Retina (tissue), 1 donor: ENCODE measurements at regions not wholly inside any gene's neighbourhood (a gene's known extent, or its start where the extent isn't known, plus 50 kb on each side); places are given as distances from the start of the nearest gene placed in this dataset.
"Not testable (repeated sequence)": the region's sequence is repeated elsewhere in the genome, so short reads cannot be mapped to it uniquely, and the experiment has no call there.

ENCODE experiments used
- DNase-seq: peaks from one replicate; pipeline ENCODE4 v3.0.0-alpha.2; 2016

DNA sequence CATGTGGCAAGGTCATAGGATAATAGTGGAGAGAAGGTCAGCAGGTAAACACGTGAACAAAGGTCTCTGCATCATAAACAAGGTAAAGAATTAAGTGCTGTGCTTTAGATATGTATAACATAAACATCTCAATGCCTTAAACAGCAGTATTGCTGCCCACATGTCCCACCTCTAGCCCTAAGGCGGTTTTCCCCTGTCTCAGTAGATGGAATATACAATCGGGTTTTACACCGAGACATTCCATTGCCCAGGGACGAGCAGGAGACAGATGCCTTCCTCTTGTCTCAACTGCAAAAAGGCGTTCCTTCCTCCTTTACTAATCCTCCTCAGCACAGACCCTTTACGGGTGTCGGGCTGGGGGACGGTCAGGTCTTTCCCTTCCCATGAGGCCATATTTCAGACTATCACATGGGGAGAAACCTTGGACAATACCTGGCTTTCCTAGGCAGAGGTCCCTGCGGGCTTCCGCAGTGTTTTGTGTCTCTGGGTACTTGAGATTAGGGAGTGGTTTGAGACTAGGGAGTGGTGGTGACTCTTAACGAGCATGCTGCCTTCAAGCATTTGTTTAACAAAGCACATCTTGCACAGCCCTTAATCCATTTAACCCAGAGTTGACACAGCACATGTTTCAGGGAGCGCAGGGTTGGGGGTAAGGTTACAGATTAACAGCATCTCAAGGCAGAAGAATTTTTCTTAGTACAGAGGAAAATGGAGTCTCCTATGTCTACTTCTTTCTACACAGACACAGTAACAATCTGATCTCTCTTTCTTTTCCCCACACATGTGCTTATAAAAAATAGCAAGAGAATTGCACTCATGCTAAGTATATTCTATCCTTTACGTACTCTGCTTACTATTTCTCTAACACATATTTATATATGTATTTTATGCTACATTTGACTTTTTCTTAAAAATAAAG lies 347.7 kb upstream of the TMEFF2 start:
- peak; percentile 3 for DNase-seq

GRCh38 chr2:192539306-192539705 lies 344.6 kb upstream of the TMEFF2 start:
- no peak for DNase-seq

- no peak for DNase-seq
Observed at GRCh38 chr2:192536922-192537624, 342.3 kb upstream of the TMEFF2 start.

DNA sequence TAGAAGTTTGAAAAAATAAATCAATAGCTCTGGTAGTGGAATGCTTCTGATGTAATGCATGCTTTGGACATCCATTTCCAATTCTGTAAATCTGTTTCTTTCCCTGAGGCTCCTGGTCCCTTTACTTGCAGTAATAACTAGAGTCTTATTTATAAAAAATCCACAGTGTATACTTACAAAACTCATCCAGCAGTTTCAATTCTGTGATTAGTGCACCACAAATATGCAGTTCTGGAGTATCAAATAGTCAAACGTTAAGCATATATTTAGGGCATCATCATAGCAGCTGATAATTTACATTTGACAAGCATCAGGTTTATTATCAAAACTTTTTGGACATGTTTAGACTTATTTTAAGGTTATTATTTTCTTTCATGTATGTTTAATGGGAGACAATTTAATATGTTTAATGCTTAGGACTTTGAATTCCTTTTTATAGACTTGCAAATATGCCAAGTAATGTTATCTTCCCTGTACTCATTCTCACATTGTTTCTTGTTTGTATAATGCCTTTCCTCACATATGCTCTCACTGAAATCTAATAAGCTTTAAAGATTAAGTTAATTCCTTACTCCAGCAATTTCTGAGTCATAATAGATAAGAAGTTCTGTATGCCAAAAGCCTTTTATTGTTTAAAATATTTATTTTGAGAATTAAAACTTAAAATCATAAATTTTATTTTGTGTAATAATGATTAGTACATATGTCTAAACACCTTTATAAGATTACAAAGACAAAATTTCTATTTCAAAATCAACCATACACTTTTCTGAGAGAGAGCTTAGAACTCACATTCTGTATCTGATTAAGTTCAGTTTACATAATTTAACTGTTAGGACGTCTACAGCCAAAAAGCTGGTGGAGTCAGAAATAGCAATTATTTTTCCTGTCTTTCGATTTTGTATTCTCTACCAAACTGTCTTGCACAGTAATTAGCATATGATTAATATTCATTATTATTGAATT lies 341.5 kb upstream of the TMEFF2 start:
- no peak for DNase-seq

DNA sequence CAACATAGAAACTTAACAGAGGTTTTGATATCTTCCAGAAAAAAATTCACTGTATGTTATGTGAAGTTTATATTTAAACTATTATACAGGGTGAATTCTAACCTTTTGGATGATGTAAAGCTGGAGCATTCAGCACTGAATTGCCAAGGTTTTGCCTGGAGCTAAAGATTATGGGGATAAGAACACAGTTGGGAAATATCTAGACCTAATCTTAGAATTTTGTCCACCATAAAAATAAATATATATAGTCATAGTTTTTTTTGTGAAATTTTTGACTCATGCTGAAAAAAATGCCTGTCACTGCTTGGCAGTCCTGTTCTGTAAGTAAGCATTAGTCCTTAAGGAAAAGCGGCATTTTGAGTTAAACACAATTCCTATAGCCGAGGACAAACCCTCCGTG lies 339.3 kb upstream of the TMEFF2 start:
- DNase-seq, result no peak

DNA sequence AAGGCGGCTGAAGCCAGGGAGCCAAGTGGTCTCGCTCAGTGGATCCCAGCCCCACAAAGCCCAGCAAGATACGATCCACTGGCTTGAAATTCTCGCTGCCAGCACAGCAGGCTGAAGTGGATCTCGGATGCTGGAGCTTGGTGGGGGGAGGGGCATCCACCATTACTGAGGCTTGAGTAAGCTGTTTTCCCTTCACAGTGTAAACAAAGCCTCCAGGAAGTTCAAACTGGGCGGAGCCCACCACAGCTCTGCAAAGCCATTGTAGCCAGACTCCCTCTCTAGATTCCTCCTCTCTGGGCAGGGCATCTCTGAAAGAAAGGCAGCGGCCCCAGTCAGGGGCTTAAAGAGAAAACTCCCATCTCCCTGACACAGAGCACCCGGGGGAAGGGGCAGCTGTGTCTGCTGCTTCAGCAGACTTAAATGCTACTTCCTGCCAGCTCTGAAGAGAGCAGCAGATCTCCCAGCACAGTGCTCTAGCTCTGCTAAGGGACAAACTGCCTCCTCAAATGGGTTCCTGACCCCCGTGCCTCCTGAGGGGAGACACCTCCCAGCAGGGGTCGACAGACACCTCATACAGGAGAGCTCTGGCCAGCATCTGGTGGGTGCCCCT lies 330.0 kb upstream of the TMEFF2 start:
- DNase-seq, result not testable (repeated sequence)

- DNase-seq, result not testable (repeated sequence)
Observed at GRCh38 chr2:192524214-192524613, 329.5 kb upstream of the TMEFF2 start.

DNA sequence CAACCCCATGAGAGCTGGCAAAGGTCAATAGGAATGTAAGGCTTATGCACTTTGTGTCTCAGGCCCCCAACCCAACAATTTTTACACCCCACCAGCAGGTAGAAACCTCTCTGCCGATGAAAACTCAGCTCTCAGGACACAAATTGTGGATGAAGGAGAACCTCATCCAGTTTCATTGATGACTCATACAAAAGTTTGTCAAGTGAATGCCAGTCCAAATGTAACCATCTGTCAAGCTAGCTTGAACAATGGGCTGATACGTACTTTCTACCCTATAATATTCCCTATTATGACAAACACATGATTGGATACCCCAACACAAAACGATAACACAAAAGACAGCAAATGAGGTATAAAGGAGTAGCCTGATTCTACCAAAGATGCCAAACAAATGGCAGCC lies 321.2 kb upstream of the TMEFF2 start:
- no peak for DNase-seq

- DNase-seq, result no peak
Observed at GRCh38 chr2:192513575-192513974, 318.8 kb upstream of the TMEFF2 start.

DNA sequence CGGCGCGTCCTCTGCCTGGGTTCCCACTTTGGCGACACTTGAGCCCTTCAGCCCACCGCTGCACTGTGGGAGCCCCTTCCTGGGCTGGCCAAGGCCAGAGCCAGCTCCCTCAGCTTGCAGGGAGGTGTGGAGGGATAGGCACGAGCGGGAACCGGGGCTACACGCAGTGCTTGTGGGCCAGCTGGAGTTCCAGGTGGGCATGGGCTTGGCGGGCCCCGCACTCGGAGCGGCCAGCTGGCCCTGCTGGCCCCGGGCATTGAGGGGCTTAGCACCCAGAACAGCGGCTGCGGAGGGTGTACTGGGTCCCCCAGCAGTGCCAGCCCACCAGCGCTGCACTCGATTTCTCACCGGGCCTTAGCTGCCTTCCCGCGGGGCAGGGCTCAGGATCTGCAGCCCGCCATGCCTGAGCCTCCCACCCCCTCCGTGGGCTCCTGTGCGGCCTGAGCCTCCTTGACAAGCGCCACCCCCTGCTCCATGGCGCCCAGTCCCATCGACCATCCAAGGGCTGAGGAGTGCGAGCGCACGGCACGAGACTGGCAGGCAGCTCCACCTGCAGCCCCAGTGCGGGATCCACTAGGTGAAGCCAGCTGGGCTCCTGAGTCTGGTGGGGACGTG lies 313.2 kb upstream of the TMEFF2 start:
- DNase-seq, result not testable (repeated sequence)

- no peak for DNase-seq
Observed at GRCh38 chr2:192500550-192501200, 305.9 kb upstream of the TMEFF2 start.

DNA sequence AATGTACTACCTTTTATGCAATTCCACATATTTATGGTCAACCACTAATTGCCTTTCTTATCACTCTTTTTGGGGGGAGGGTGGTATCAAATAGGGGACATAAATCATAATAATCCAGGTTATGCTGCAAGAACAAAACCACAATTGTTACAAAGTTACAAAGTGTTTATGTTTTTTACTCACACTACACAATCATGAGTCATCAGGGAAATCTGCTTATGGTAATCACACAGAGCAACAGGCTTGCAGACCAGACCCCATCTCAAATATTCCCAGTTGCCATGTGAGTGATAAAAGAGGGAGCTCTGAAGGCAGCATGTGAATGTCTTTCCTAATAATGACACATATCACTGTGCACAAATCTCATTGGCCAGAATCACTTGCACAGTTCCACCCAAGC lies 304.7 kb upstream of the TMEFF2 start:
- DNase-seq, result no peak

GRCh38 chr2:192498747-192499146 lies 304.0 kb upstream of the TMEFF2 start:
- no peak for DNase-seq

GRCh38 chr2:192488158-192488557 lies 293.4 kb upstream of the TMEFF2 start:
- not testable (repeated sequence) for DNase-seq

DNA sequence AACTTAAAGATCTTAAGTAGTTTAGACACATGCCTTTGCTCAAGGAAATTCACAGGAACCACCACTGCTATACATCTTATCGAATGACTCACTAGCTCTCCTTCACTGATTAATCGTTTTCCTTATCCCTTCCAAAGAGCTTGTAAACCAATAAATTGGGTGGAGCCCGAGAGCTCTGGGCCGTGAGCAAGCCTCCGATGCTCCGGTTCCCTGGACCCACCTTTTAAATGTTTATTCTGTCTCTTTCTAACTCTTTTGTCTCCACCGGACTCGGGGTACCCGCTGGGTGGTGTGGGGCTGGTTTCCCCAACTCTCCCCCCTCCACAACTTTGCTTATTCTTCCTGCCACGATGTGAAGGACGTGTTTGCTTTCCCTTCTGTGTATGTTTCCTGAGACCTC lies 292.9 kb upstream of the TMEFF2 start:
- DNase-seq, result no peak

DNA sequence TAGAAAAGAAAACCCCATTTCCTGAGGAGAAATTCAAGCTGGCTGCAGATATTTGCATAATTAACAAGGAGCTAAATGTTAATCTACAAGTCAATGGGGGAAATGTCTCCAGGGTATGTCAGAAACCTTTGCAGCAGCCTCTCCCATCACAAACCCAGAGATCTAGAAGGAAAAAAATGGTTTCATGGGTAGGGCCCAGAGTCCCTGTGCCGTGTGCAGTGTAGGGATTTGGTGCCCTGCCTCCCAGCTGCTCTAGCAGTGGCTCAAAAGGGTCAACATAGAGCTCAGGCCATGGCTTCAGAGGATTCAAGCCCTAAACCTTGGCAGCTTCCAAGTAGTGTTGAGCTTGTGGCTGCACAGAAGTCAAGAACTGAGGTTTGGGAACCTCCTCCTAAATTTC lies 290.2 kb upstream of the TMEFF2 start:
- DNase-seq, result no peak

DNA sequence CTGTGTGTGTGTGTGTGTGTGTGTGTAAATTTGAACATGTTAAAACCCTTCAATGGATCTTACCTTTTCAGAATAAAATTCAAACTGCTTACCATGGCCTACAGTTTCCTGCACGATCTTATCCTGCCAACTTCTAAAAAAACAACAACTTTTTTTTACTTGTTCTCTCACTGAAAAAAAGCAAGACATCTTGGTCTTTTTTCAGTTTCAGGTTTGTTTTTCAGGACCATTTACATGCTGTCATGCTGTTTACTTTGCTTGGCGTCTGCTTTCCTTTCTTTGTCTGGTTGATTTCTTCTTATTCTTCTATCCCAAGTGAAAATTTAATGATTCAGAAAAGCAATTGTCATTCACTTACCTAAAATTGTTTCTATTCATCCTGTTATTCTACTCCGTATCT lies 286.3 kb upstream of the TMEFF2 start:
- no peak for DNase-seq

GRCh38 chr2:192473331-192473730 lies 278.6 kb upstream of the TMEFF2 start:
- no peak for DNase-seq

- no peak for DNase-seq
Observed at GRCh38 chr2:192471982-192472381, 277.2 kb upstream of the TMEFF2 start.

DNA sequence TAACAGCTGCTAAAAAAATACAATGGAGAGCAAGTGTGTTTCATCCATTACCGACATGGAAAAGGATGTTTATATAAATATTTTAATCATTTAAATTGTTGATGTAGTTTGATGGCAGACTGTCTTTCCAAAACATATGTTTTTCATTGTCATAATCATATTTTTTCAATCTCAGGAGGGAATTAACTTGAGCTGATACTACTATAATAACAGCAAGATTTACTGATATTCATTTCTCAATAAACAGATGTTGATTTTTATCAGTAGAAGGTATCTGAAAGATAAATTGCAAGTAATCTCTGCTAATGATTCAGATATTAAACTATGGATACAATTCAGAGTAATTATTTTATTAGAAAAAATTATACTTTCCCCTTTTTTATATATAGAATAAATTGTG lies 274.9 kb upstream of the TMEFF2 start:
- no peak for DNase-seq

DNA sequence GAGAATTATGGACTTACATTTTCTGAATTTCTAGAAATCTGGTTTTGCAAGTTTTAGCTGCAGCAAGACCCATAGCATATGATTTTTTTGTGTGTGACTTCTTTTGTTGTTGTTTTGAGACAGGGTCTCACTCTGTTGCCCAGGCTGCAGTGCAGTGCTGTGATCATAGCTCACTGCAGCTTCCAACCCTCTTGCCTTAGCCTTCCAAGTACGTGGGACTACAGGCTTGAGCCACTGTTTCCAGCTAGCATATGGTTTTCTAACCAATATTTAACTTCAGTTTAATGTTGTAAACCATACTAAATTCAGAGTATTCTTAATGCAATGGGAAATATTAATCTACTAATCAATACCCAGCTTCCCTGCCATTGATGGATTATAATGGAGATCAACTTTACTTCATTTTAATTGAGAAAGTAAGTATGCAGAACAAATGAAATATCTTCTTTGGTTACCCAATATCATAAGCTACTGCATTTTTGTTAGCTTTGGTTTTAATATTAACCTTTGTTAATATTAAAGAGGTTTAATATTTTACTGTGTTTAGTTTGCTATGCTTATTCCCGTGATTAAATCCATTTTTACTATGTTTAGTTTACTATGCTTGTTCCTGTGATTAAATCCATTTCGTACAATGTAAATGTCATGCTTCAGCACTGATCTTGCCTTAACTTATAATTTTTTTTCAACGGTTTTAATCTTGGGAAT lies 273.4 kb upstream of the TMEFF2 start:
- no peak for DNase-seq
